SK-N-SH (cell line): ENCODE measurements at regions not wholly inside any gene's neighbourhood (a gene's known extent, or its start where the extent isn't known, plus 50 kb on each side); places are given as distances from the start of the nearest gene placed in this dataset.

Experiments
- CTCF ChIA-PET: fragments of 300-600, 350-600 bp; formaldehyde crosslinking; extraction: SDS; loops from one replicate; lab custom pipeline; 2021; lab: Yijun Ruan, JAX
- POLR2A ChIA-PET: fragments of 350-600 bp; sonication (Branson Sonifier 250); formaldehyde crosslinking; extraction: SDS; loops from one replicate; lab custom pipeline; 2020; ENCODE audit warnings: antibody characterized with exemption, inconsistent platforms; lab: Yijun Ruan, JAX
- DNase-seq: peaks from one replicate; pipeline ENCODE4 v3.0.0; 2012
- H2AFZ ChIP-seq: fragments of 200-600 bp; sonication (generic); 2 replicates; pipeline ENCODE4 v1.8.1; 2016; ENCODE audit warnings: antibody characterized with exemption, mild to moderate bottlenecking, low read depth
- H3F3A ChIP-seq: fragments of 200-600 bp; sonication (generic); replicated peaks from 2 replicates; pipeline ENCODE3; 2016; ENCODE audit warnings: antibody characterized with exemption, mild to moderate bottlenecking; ENCODE audit not compliant: insufficient read depth
- H3K27ac ChIP-seq, 2 experiments: fragments of 200-500 bp in 1 of 2; fragments of 200-600 bp in 1 of 2; sonication (Bioruptor generic) in 1 of 2; sonication (generic), shearing (Covaris generic) in 1 of 2; 2 replicates each; pipeline versions ENCODE4 v1.5.1 to v1.6.1; 2014 to 2016; ENCODE audit warnings: low read depth in 2 of 2, inconsistent platforms in 1 of 2, low read length in 1 of 2, mild to moderate bottlenecking in 1 of 2, mixed read lengths in 1 of 2
- H3K27me3 ChIP-seq: fragments of 200-600 bp; sonication (generic), shearing (Covaris generic); 2 replicates; pipeline ENCODE4 v1.6.1; 2016; ENCODE audit warnings: mixed run types; ENCODE audit not compliant: insufficient read depth
- H3K36me3 ChIP-seq, 2 experiments: fragments of 200-500 bp in 1 of 2; fragments of 200-600 bp in 1 of 2; sonication (Bioruptor generic) in 1 of 2; sonication (generic) in 1 of 2; replicated peaks in 1 of 2; 2 replicates each; pipeline versions ENCODE3 to v1.5.1; 2014 to 2016; ENCODE audit warnings: low read length in 1 of 2, mild to moderate bottlenecking in 1 of 2; ENCODE audit not compliant: insufficient read depth in 2 of 2, control insufficient read depth in 1 of 2
- H3K4me1 ChIP-seq, 2 experiments: fragments of 200-500 bp in 1 of 2; fragments of 200-600 bp in 1 of 2; sonication (Bioruptor generic) in 1 of 2; sonication (generic), shearing (Covaris generic) in 1 of 2; 2 replicates each; pipeline versions ENCODE4 v1.5.1 to v1.6.1; 2014 to 2016; ENCODE audit warnings: low read depth in 1 of 2, low read length in 1 of 2, mixed run types in 1 of 2; ENCODE audit not compliant: insufficient read depth in 2 of 2, control insufficient read depth in 1 of 2
- H3K4me2 ChIP-seq: fragments of 200-600 bp; sonication (generic), shearing (Covaris generic); 2 replicates; pipeline ENCODE4 v1.6.1; 2017; ENCODE audit warnings: mixed run types
- H3K4me3 ChIP-seq, 2 experiments: fragments of 200-500 bp in 1 of 2; fragments of 200-600 bp in 1 of 2; sonication (Bioruptor generic) in 1 of 2; sonication (generic), shearing (Covaris generic) in 1 of 2; 2 replicates each; pipeline versions ENCODE4 v1.5.1 to v1.8.1; 2014 to 2016; ENCODE audit warnings: low read depth in 2 of 2, inconsistent platforms in 1 of 2, low read length in 1 of 2, mild to moderate bottlenecking in 1 of 2, mixed read lengths in 1 of 2, moderate library complexity in 1 of 2
- H3K79me2 ChIP-seq: fragments of 200-600 bp; sonication (generic); 2 replicates; pipeline ENCODE4 v1.8.1; 2017; ENCODE audit warnings: mild to moderate bottlenecking; ENCODE audit not compliant: insufficient read depth
- H3K9ac ChIP-seq: fragments of 200-600 bp; sonication (generic); 2 replicates; pipeline ENCODE4 v1.6.1; 2017; ENCODE audit warnings: mixed run types
- H3K9me2 ChIP-seq: fragments of 200-600 bp; sonication (generic); 2 replicates; pipeline ENCODE4 v1.6.1; 2017; ENCODE audit warnings: mixed run types
- H3K9me3 ChIP-seq: fragments of 200-600 bp; sonication (generic); 2 replicates; pipeline ENCODE4 v1.6.1; 2017; ENCODE audit warnings: mixed run types, mild to moderate bottlenecking, moderate library complexity
- H4K20me1 ChIP-seq: fragments of 200-600 bp; sonication (generic); 2 replicates; pipeline ENCODE4 v1.6.1; 2017; ENCODE audit warnings: mild to moderate bottlenecking, mixed run types; ENCODE audit not compliant: insufficient read depth
- EP300 ChIP-seq, 2 experiments: IDR thresholded peaks; 2 replicates each; pipeline versions ENCODE4 v1.4.0 to v1.6.1; 2012; ENCODE audit warnings: borderline replicate concordance in 1 of 2, low read depth in 1 of 2, low read length in 1 of 2
- EZH2phosphoT487 ChIP-seq: fragments of 200-600 bp; sonication (generic); IDR thresholded peaks from 2 replicates; pipeline ENCODE4 v1.6.1; 2017; ENCODE audit warnings: low read depth, mixed run types, mild to moderate bottlenecking, antibody characterized with exemption, moderate library complexity, borderline replicate concordance
- FOXJ3 ChIP-seq: sonication (generic); formaldehyde crosslinking; IDR thresholded peaks from 2 replicates; pipeline ENCODE4 v1.5.1; 2020; ENCODE audit warnings: mild to moderate bottlenecking, missing genetic modification reagents
- FOXM1 ChIP-seq: IDR thresholded peaks from 2 replicates; pipeline ENCODE4 v1.4.0; 2012; ENCODE audit warnings: low read depth, mild to moderate bottlenecking
- GATA2 ChIP-seq: sonication (generic); formaldehyde crosslinking; IDR thresholded peaks from 2 replicates; pipeline ENCODE4 v1.5.0; 2020; ENCODE audit warnings: mild to moderate bottlenecking, missing genetic modification reagents
- JUND ChIP-seq: IDR thresholded peaks from 2 replicates; pipeline ENCODE4 v1.4.0; 2012
- MEF2A ChIP-seq: IDR thresholded peaks from 2 replicates; pipeline ENCODE4 v1.4.0; 2012; ENCODE audit warnings: low read depth, borderline replicate concordance
- NFIC ChIP-seq: IDR thresholded peaks from 2 replicates; pipeline ENCODE4 v1.4.0; 2012; ENCODE audit warnings: borderline replicate concordance
- NRF1 ChIP-seq: IDR thresholded peaks from 2 replicates; pipeline ENCODE4 v1.6.1; 2012; ENCODE audit warnings: low read depth, mild to moderate bottlenecking, low read length
- POLR2AphosphoS5 ChIP-seq: IDR thresholded peaks from 2 replicates; pipeline ENCODE4 v1.6.1; 2012; ENCODE audit warnings: low read depth, low read length
- RFX5 ChIP-seq: IDR thresholded peaks from 2 replicates; pipeline ENCODE4 v1.6.1; 2012; ENCODE audit warnings: mild to moderate bottlenecking, improper control_type of control experiment, low read length
- RXRA ChIP-seq: IDR thresholded peaks from 2 replicates; pipeline ENCODE4 v1.4.0; 2012; ENCODE audit warnings: low read depth, mild to moderate bottlenecking, borderline replicate concordance
- SIN3A ChIP-seq: IDR thresholded peaks from 2 replicates; pipeline ENCODE4 v1.6.1; 2012; ENCODE audit warnings: low read depth, mild to moderate bottlenecking, low read length, moderate library complexity, borderline replicate concordance
- TEAD4 ChIP-seq: IDR thresholded peaks from 2 replicates; pipeline ENCODE4 v1.4.0; 2012; ENCODE audit warnings: mild to moderate bottlenecking, borderline replicate concordance; ENCODE audit not compliant: insufficient read depth
- YY1 ChIP-seq: IDR thresholded peaks from 2 replicates; pipeline ENCODE4 v1.4.0; 2012; ENCODE audit warnings: low read depth, mild to moderate bottlenecking
- WGBS: methylation state at CpG from one replicate; pipeline ENCODE4 v1.1.6; 2017; ENCODE audit warnings: low lambda C conversion rate; 5-methylcytosine and 5-hydroxymethylcytosine counted together
- TF ChIP-seq, protein P1 (sequence below): IDR thresholded peaks from 2 replicates; pipeline ENCODE4 v1.6.1; 2012; ENCODE audit warnings: mild to moderate bottlenecking, low read depth, low read length, moderate library complexity
- TF ChIP-seq, protein P2 (sequence below): IDR thresholded peaks from 2 replicates; pipeline ENCODE4; 2012
- TF ChIP-seq, protein P3 (sequence below): fragments of 150-350 bp; IDR thresholded peaks from 2 replicates; pipeline ENCODE4 v1.6.1; 2017; ENCODE audit warnings: antibody characterized with exemption, low read length, low read depth, borderline replicate concordance

DNA sequence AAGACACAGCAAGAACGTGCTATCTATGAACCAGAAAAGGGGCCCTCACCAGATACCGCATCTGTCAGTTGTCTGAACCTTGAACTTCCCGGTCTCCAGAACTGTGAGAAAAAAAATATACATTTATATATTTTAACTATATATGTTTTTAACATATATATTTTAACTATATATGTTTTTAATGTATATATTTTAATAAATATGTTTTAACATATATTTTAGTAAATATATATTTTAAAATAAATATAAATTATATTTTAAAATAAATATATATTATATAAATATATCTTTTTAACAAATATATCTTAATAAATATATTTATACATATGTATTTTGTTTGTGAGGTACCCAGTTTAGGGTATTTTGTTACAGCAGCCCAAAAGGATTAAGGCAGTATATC, 958.2 kb upstream of the AUTS2 start:
- Histone ChIP-seq H3K27ac (no peak overlapping the region), H3F3A (no peaks in the 10 kb centered on the region), H3K79me2 (no peaks in the 10 kb centered on the region), H3K4me2 (no peak overlapping the region), H3K9me3 (peaks cover 10% of the 10 kb centered on the region; the same call in 1 of the 2 replicates), H3K36me3 (no peaks in the 10 kb centered on the region), H3K4me1 (no peaks in the 10 kb centered on the region; a peak in 1 of 4 replicates), H4K20me1 (no peaks in the 10 kb centered on the region), H3K4me3 (no peak overlapping the region), H3K9ac (no peak overlapping the region), H2AFZ (no peak overlapping the region), H3K27me3 (no peaks in the 10 kb centered on the region), H3K9me2 (no peaks in the 10 kb centered on the region)
- WGBS: 68% methylated on average over 3 of the region's 3 CpGs
- CTCF ChIA-PET: no interaction called here
- no peak for TF ChIP-seq RFX5
- no peak for TF ChIP-seq FOXJ3 (CRISPR knock-in tag)
- no peak for TF ChIP-seq FOXM1
- TF ChIP-seq EP300 (IDR thresholded peaks at IDR 0.05; ENCODE audit: borderline replicate concordance in 1 of 2, low read depth in 1 of 2, low read length in 1 of 2): no peak
- TF ChIP-seq, protein P1, sequence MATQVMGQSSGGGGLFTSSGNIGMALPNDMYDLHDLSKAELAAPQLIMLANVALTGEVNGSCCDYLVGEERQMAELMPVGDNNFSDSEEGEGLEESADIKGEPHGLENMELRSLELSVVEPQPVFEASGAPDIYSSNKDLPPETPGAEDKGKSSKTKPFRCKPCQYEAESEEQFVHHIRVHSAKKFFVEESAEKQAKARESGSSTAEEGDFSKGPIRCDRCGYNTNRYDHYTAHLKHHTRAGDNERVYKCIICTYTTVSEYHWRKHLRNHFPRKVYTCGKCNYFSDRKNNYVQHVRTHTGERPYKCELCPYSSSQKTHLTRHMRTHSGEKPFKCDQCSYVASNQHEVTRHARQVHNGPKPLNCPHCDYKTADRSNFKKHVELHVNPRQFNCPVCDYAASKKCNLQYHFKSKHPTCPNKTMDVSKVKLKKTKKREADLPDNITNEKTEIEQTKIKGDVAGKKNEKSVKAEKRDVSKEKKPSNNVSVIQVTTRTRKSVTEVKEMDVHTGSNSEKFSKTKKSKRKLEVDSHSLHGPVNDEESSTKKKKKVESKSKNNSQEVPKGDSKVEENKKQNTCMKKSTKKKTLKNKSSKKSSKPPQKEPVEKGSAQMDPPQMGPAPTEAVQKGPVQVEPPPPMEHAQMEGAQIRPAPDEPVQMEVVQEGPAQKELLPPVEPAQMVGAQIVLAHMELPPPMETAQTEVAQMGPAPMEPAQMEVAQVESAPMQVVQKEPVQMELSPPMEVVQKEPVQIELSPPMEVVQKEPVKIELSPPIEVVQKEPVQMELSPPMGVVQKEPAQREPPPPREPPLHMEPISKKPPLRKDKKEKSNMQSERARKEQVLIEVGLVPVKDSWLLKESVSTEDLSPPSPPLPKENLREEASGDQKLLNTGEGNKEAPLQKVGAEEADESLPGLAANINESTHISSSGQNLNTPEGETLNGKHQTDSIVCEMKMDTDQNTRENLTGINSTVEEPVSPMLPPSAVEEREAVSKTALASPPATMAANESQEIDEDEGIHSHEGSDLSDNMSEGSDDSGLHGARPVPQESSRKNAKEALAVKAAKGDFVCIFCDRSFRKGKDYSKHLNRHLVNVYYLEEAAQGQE: no peak
- no peak for TF ChIP-seq SIN3A
- no peak for TF ChIP-seq POLR2AphosphoS5
- TF ChIP-seq YY1: no peak
- TF ChIP-seq EZH2phosphoT487: no peak
- no peak for TF ChIP-seq RXRA
- TF ChIP-seq, protein P2, sequence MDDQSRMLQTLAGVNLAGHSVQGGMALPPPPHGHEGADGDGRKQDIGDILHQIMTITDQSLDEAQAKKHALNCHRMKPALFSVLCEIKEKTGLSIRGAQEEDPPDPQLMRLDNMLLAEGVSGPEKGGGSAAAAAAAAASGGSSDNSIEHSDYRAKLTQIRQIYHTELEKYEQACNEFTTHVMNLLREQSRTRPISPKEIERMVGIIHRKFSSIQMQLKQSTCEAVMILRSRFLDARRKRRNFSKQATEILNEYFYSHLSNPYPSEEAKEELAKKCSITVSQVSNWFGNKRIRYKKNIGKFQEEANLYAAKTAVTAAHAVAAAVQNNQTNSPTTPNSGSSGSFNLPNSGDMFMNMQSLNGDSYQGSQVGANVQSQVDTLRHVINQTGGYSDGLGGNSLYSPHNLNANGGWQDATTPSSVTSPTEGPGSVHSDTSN: no peak
- no peak for TF ChIP-seq GATA2 (CRISPR knock-in tag)
- TF ChIP-seq, protein P3, sequence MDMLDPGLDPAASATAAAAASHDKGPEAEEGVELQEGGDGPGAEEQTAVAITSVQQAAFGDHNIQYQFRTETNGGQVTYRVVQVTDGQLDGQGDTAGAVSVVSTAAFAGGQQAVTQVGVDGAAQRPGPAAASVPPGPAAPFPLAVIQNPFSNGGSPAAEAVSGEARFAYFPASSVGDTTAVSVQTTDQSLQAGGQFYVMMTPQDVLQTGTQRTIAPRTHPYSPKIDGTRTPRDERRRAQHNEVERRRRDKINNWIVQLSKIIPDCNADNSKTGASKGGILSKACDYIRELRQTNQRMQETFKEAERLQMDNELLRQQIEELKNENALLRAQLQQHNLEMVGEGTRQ: no peak
- no peak for TF ChIP-seq JUND
- no peak for TF ChIP-seq NRF1
- TF ChIP-seq NFIC: no peak
- TF ChIP-seq TEAD4: no peak
- TF ChIP-seq MEF2A: no peak
- DNase-seq: no peak
- POLR2A ChIA-PET: no interaction called here
